ENCODE measurements at regions not wholly inside any gene's neighbourhood (a gene's known extent, or its start where the extent isn't known, plus 50 kb on each side); places are given as distances from the start of the nearest gene placed in this dataset.

- ChIA-PET CTCF (no interaction called here), POLR2A (no interaction called here)
- Histone ChIP-seq H3K27me3 (ENCODE audit: insufficient read depth, low read length, poor library complexity, severe bottlenecking) (no peaks in the 10 kb centered on the region), H3K9me3 (ENCODE audit: low read length) (no peaks in the 10 kb centered on the region), H3K27ac (ENCODE audit: low read depth, low read length) (no peak overlapping the region), H3K4me3 (ENCODE audit: low read length) (no peak overlapping the region), H3K36me3 (ENCODE audit: insufficient read depth, low read length) (no peaks in the 10 kb centered on the region), H3K4me1 (ENCODE audit: insufficient read depth, low read length) (no peaks in the 10 kb centered on the region)
- Mint-ChIP-seq H3K27me3 (no peaks in the 10 kb centered on the region), H3K4me1 (no peaks in the 10 kb centered on the region), H3K9me3 (peaks cover 0 to 24% (median 3%) of the 10 kb centered on the region in 5 donors), H3K27ac (no peak overlapping the region), H3K4me3 (no peak overlapping the region), H3K36me3 (no peaks in the 10 kb centered on the region)
- no peak for DNase-seq
These were observed 168.5 kb downstream of the FAT4 start for GRCh38 chr4:125483278-125483677.

DNA sequence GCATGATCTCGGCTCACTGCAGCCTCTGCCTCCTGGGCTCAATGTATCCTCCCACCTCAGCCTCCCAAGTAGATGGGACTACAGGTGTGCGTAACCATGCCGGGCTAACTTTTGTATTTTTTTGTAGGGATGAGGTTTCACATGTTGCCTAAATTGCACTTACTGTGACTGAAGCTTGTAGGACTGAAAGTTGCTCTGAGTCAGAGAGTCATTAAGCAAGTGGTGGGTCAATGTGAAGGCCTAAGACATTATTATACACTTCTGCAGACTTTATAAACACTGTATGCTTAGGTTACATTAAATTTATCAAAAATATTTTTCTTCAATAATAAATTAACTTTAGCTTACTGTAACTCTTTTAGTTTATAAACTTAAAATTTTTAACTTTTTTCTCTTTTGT, 170.2 kb downstream of the FAT4 start:
- ChIA-PET CTCF (no interaction called here), POLR2A (no interaction called here)
- Histone ChIP-seq H3K36me3 (ENCODE audit: insufficient read depth, low read length) (no peaks in the 10 kb centered on the region), H3K4me1 (ENCODE audit: insufficient read depth, low read length) (no peaks in the 10 kb centered on the region), H3K9me3 (ENCODE audit: low read length) (no peaks in the 10 kb centered on the region), H3K27ac (ENCODE audit: low read depth, low read length) (no peak overlapping the region), H3K27me3 (ENCODE audit: insufficient read depth, low read length, poor library complexity, severe bottlenecking) (no peaks in the 10 kb centered on the region), H3K4me3 (ENCODE audit: low read length) (no peak overlapping the region)
- no peaks in the 10 kb centered on the region for H3K36me3 Mint-ChIP-seq
- no peaks in the 10 kb centered on the region for H3K4me1 Mint-ChIP-seq
- no peak overlapping the region for H3K27ac Mint-ChIP-seq
- H3K27me3 Mint-ChIP-seq, result no peaks in the 10 kb centered on the region
- H3K4me3 Mint-ChIP-seq, result no peak overlapping the region
- no peak for DNase-seq
- peaks cover 0 to 14% (median 5%) of the 10 kb centered on the region in 5 donors for H3K9me3 Mint-ChIP-seq

DNA sequence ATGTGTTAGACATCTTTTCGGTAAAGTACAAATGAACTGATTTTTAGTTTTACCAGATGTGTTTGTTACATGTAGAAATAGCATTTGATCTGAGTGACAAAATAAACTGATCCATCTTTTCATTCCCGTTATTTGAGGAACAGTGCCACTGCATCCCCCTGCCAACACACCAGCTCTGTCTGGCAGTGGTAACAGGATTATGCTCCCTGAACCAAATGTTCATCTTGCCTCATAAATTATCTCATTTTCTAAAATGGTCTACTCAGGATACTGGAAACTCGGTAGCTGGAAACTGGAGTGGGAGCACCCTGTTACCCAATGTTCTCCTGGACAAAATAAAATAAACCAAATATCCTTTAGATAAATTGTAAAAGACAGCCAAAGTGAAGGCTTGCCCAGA, 171.6 kb downstream of the FAT4 start:
- H3K4me3 ChIP-seq (ENCODE audit: low read length), result no peak overlapping the region
- no peaks in the 10 kb centered on the region for H3K4me1 Mint-ChIP-seq
- H3K27me3 Mint-ChIP-seq, result no peaks in the 10 kb centered on the region
- ChIA-PET POLR2A (no interaction called here), CTCF (no interaction called here)
- H3K4me1 ChIP-seq (ENCODE audit: insufficient read depth, low read length), result no peaks in the 10 kb centered on the region
- no peak overlapping the region for H3K27ac Mint-ChIP-seq
- H3K36me3 ChIP-seq (ENCODE audit: insufficient read depth, low read length), result no peaks in the 10 kb centered on the region
- H3K27ac ChIP-seq (ENCODE audit: low read depth, low read length), result no peak overlapping the region
- no peaks in the 10 kb centered on the region for H3K36me3 Mint-ChIP-seq
- no peak overlapping the region for H3K4me3 Mint-ChIP-seq
- no peaks in the 10 kb centered on the region for H3K27me3 ChIP-seq (ENCODE audit: insufficient read depth, low read length, poor library complexity, severe bottlenecking)
- peaks cover 2 to 18% (median 7%) of the 10 kb centered on the region in 5 donors for H3K9me3 Mint-ChIP-seq
- no peak for DNase-seq
- H3K9me3 ChIP-seq (ENCODE audit: low read length), result no peaks in the 10 kb centered on the region

DNA sequence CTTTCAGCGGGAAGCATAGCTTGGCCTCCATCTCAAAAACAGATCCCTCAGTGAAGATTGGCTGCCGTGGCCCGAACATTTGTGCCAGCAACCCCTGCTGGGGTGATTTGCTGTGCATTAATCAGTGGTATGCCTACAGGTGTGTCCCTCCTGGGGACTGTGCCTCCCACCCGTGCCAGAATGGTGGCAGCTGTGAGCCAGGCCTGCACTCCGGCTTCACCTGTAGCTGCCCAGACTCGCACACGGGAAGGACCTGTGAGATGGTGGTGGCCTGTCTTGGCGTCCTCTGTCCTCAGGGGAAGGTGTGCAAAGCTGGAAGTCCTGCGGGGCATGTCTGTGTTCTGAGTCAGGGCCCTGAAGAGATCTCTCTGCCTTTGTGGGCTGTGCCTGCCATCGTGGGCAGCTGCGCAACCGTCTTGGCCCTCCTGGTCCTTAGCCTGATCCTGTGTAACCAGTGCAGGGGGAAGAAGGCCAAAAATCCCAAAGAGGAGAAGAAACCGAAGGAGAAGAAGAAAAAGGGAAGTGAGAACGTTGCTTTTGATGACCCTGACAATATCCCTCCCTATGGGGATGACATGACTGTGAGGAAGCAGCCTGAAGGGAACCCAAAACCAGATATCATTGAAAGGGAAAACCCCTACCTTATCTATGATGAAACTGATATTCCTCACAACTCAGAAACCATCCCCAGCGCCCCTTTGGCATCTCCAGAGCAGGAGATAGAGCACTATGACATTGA, 175.4 kb downstream of the FAT4 start:
- Mint-ChIP-seq H3K4me3 (no peak overlapping the region), H3K27me3 (no peaks in the 10 kb centered on the region), H3K36me3 (no peaks in the 10 kb centered on the region), H3K9me3 (peaks cover 5 to 9% (median 7%) of the 10 kb centered on the region in 5 donors), H3K4me1 (no peaks in the 10 kb centered on the region), H3K27ac (peak overlapping the region in 1 of 8 donors; percentile 79)
- Histone ChIP-seq H3K27ac (ENCODE audit: low read depth, low read length) (no peak overlapping the region), H3K4me3 (ENCODE audit: low read length) (no peak overlapping the region), H3K9me3 (ENCODE audit: low read length) (no peaks in the 10 kb centered on the region), H3K27me3 (ENCODE audit: insufficient read depth, low read length, poor library complexity, severe bottlenecking) (no peaks in the 10 kb centered on the region), H3K36me3 (ENCODE audit: insufficient read depth, low read length) (no peaks in the 10 kb centered on the region), H3K4me1 (ENCODE audit: insufficient read depth, low read length) (no peaks in the 10 kb centered on the region)
- ChIA-PET CTCF (no interaction called here), POLR2A (no interaction called here)
- no peak for DNase-seq

GRCh38 chr4:125492957-125493356, 178.2 kb downstream of the FAT4 start:
- Mint-ChIP-seq H3K4me3 (no peak overlapping the region), H3K27ac (no peak overlapping the region), H3K9me3 (peaks cover 4 to 9% (median 6%) of the 10 kb centered on the region in 5 donors), H3K36me3 (peaks cover 0 to 3% (median 0%) of the 10 kb centered on the region in 3 donors), H3K4me1 (no peaks in the 10 kb centered on the region), H3K27me3 (no peaks in the 10 kb centered on the region)
- POLR2A ChIA-PET, result no interaction called here
- no peak for DNase-seq
- CTCF ChIA-PET, result no interaction called here
- H3K9me3 ChIP-seq (ENCODE audit: low read length), result no peaks in the 10 kb centered on the region
- no peak overlapping the region for H3K27ac ChIP-seq (ENCODE audit: low read depth, low read length)
- H3K27me3 ChIP-seq (ENCODE audit: insufficient read depth, low read length, poor library complexity, severe bottlenecking), result no peaks in the 10 kb centered on the region
- H3K4me3 ChIP-seq (ENCODE audit: low read length), result no peak overlapping the region
- no peaks in the 10 kb centered on the region for H3K36me3 ChIP-seq (ENCODE audit: insufficient read depth, low read length)
- no peaks in the 10 kb centered on the region for H3K4me1 ChIP-seq (ENCODE audit: insufficient read depth, low read length)

DNA sequence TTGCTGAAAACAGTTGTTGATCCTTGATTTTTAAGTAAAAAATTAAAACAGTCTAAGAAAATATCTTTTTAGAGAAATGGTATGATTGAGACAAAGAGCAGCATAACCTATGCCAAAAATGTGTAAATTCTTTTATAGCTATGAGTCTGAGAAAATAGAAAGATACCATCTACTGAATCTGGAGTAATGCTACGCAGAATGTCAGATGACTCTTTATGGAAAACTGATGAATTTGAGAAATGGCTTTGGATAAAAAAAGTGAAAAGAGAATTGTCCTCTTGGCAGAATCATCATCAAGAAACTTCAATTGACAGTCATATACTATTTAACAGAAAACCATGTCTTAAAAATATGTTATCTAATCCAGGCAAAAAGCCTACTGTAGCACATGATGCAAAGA, 183.1 kb downstream of the FAT4 start:
- Histone ChIP-seq H3K9me3 (ENCODE audit: low read length) (no peaks in the 10 kb centered on the region), H3K36me3 (ENCODE audit: insufficient read depth, low read length) (no peaks in the 10 kb centered on the region), H3K27ac (ENCODE audit: low read depth, low read length) (no peak overlapping the region), H3K4me1 (ENCODE audit: insufficient read depth, low read length) (no peaks in the 10 kb centered on the region), H3K27me3 (ENCODE audit: insufficient read depth, low read length, poor library complexity, severe bottlenecking) (no peaks in the 10 kb centered on the region), H3K4me3 (ENCODE audit: low read length) (no peak overlapping the region)
- Mint-ChIP-seq H3K27ac (no peak overlapping the region), H3K36me3 (peaks cover 0 to 5% (median 0%) of the 10 kb centered on the region in 3 donors), H3K9me3 (peaks cover 0 to 14% (median 4%) of the 10 kb centered on the region in 5 donors), H3K4me3 (no peak overlapping the region), H3K4me1 (no peaks in the 10 kb centered on the region), H3K27me3 (no peaks in the 10 kb centered on the region)
- DNase-seq, result no peak
- ChIA-PET POLR2A (no interaction called here), CTCF (no interaction called here)

DNA sequence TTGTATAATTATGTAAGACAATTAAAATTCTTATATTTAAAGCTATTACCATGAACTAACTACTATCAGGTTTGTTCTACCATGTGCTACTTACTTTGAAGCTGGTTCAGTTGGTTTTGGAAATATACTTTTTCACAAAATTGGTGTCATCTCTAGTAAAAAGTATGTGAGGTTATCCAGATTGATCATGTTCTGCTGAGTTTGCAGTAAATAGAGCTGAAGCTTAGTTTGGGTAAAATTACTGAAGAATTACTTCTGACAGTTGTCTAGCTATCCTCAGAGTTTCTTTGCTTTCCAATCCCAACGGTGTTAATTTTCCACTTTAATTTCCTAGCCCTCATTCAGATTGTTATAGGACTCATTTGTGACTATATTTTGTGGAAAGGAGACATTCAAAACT, 184.2 kb downstream of the FAT4 start:
- no peaks in the 10 kb centered on the region for H3K4me1 ChIP-seq (ENCODE audit: insufficient read depth, low read length)
- Mint-ChIP-seq H3K4me3 (no peak overlapping the region), H3K4me1 (no peaks in the 10 kb centered on the region), H3K27ac (no peak overlapping the region), H3K36me3 (peaks cover 0 to 5% (median 0%) of the 10 kb centered on the region in 3 donors), H3K9me3 (peaks cover 0 to 18% (median 5%) of the 10 kb centered on the region in 5 donors), H3K27me3 (no peaks in the 10 kb centered on the region)
- ChIA-PET POLR2A (no interaction called here), CTCF (no interaction called here)
- no peaks in the 10 kb centered on the region for H3K9me3 ChIP-seq (ENCODE audit: low read length)
- H3K36me3 ChIP-seq (ENCODE audit: insufficient read depth, low read length), result no peaks in the 10 kb centered on the region
- H3K27ac ChIP-seq (ENCODE audit: low read depth, low read length), result no peak overlapping the region
- H3K27me3 ChIP-seq (ENCODE audit: insufficient read depth, low read length, poor library complexity, severe bottlenecking), result no peaks in the 10 kb centered on the region
- no peak overlapping the region for H3K4me3 ChIP-seq (ENCODE audit: low read length)
- DNase-seq, result no peak

- Histone ChIP-seq H3K36me3 (ENCODE audit: insufficient read depth, low read length) (no peaks in the 10 kb centered on the region), H3K4me3 (ENCODE audit: low read length) (no peak overlapping the region), H3K4me1 (ENCODE audit: insufficient read depth, low read length) (no peaks in the 10 kb centered on the region), H3K9me3 (ENCODE audit: low read length) (no peaks in the 10 kb centered on the region), H3K27ac (ENCODE audit: low read depth, low read length) (no peak overlapping the region), H3K27me3 (ENCODE audit: insufficient read depth, low read length, poor library complexity, severe bottlenecking) (no peaks in the 10 kb centered on the region)
- H3K4me3 Mint-ChIP-seq, result no peak overlapping the region
- H3K27ac Mint-ChIP-seq, result no peak overlapping the region
- CTCF ChIA-PET, result no interaction called here
- no peaks in the 10 kb centered on the region for H3K27me3 Mint-ChIP-seq
- peaks cover 0 to 27% (median 2%) of the 10 kb centered on the region in 5 donors for H3K9me3 Mint-ChIP-seq
- no peaks in the 10 kb centered on the region for H3K4me1 Mint-ChIP-seq
- POLR2A ChIA-PET, result no interaction called here
- peaks cover 0 to 5% (median 0%) of the 10 kb centered on the region in 3 donors for H3K36me3 Mint-ChIP-seq
- DNase-seq, result no peak
These were observed 186.3 kb downstream of the FAT4 start for GRCh38 chr4:125501090-125501489.
